CD4-positive, alpha-beta T cell (primary cell): ENCODE measurements at regions not wholly inside any gene's neighbourhood (a gene's known extent, or its start where the extent isn't known, plus 50 kb on each side); places are given as distances from the start of the nearest gene placed in this dataset.
"Not testable (repeated sequence)": the region's sequence is repeated elsewhere in the genome, so short reads cannot be mapped to it uniquely, and the experiment has no call there.

Experiments used
- ATAC-seq: fragments of 200-7000 bp; cut with Tn5 transposase; one replicate; pipeline ENCODE4 v1.10.0; 2022; ENCODE audit warnings: mild to moderate bottlenecking; ENCODE audit not compliant: poor library complexity
- CTCF ChIA-PET: fragments of 350-600 bp; sonication (Branson Sonifier 250); formaldehyde crosslinking; loops from one replicate; lab custom pipeline; 2021; ENCODE audit warnings: antibody characterized with exemption, inconsistent platforms; lab: Charles Lee
- POLR2A ChIA-PET: fragments of 350-600 bp; sonication (Branson Sonifier 250); formaldehyde crosslinking; loops from one replicate; lab custom pipeline; 2021; ENCODE audit warnings: antibody characterized with exemption, inconsistent platforms; lab: Charles Lee
- DNase-seq, 14 experiments: peaks; one replicate each; pipeline ENCODE4 v3.0.0-alpha.2; 2013 to 2020; ENCODE audit warnings: mixed read lengths in 2 of 14
- H3K27ac ChIP-seq, 2 donors: one replicate each; pipeline versions ENCODE4 v1.5.1 to v1.7.0; 2013; ENCODE audit warnings: low read length in 2 of 2, low read depth in 1 of 2, mild to moderate bottlenecking in 1 of 2
- H3K27me3 ChIP-seq, 2 experiments: 1 replicate in 1 of 2; 2 replicates in 1 of 2; pipeline versions ENCODE4 v1.6.1 to v1.7.0; 2013; ENCODE audit warnings: low read length in 2 of 2, control low read depth in 1 of 2, mild to moderate bottlenecking in 1 of 2, moderate library complexity in 1 of 2; ENCODE audit not compliant: insufficient read depth in 2 of 2, control insufficient read depth in 1 of 2
- H3K36me3 ChIP-seq: one replicate; pipeline ENCODE4 v1.6.1; 2013; ENCODE audit warnings: low read length, control low read depth; ENCODE audit not compliant: insufficient read depth
- H3K4me1 ChIP-seq: one replicate; pipeline ENCODE4 v1.6.1; 2013; ENCODE audit warnings: low read length, control low read depth; ENCODE audit not compliant: insufficient read depth
- H3K4me3 ChIP-seq: one replicate; pipeline ENCODE4 v1.5.1; 2013; ENCODE audit warnings: mild to moderate bottlenecking, low read length, moderate library complexity
- H3K9me3 ChIP-seq, 2 experiments: 1 replicate in 1 of 2; 2 replicates in 1 of 2; pipeline versions ENCODE4 v1.6.1 to v1.7.0; 2013; ENCODE audit warnings: low read length in 2 of 2, mild to moderate bottlenecking in 2 of 2, control low read depth in 1 of 2, moderate library complexity in 1 of 2; ENCODE audit not compliant: control insufficient read depth in 1 of 2, insufficient read depth in 1 of 2
- H3K27ac Mint-ChIP-seq: one replicate; pipeline ENCODE4 v1.8.0; 2020; ENCODE audit warnings: mixed read lengths
- H3K27me3 Mint-ChIP-seq: one replicate; pipeline ENCODE4 v1.8.0; 2021; ENCODE audit warnings: mixed read lengths
- H3K36me3 Mint-ChIP-seq: one replicate; pipeline ENCODE4 v1.8.0; 2021; ENCODE audit warnings: low read depth, mixed read lengths
- H3K4me1 Mint-ChIP-seq: one replicate; pipeline ENCODE4 v1.8.0; 2021; ENCODE audit warnings: low read depth, mixed read lengths
- H3K4me3 Mint-ChIP-seq: one replicate; pipeline ENCODE4 v1.8.0; 2020; ENCODE audit warnings: mild to moderate bottlenecking, mixed read lengths
- H3K9me3 Mint-ChIP-seq: one replicate; pipeline ENCODE4 v1.8.0; 2020; ENCODE audit warnings: mixed read lengths
- CTCF ChIP-seq: fragments of 200-600 bp; IDR thresholded peaks from one replicate; pipeline ENCODE4 v1.8.0; 2022; ENCODE audit warnings: antibody characterized with exemption, mild to moderate bottlenecking
- intact Hi-C, 2 experiments: fragments of 100-400 bp; cut with DNase I in 1 of 2; cut with micrococcal nuclease in 1 of 2; formaldehyde crosslinking; loops; one replicate each; pipeline versions ENCODE4 v1.15.1 to v1.9.0; 2023 to 2025; cut with DNase I, micrococcal nuclease

GRCh38 chr1:215022741-215023141 is 59.8 kb upstream of the KCNK2 start:
- Histone ChIP-seq H3K27me3 (no peaks in the 10 kb centered on the region), H3K9me3 (no peaks in the 10 kb centered on the region), H3K4me1 (no peaks in the 10 kb centered on the region), H3K36me3 (no peaks in the 10 kb centered on the region), H3K27ac (no peak overlapping the region), H3K4me3 (no peak overlapping the region)
- no peak for TF ChIP-seq CTCF
- no peak overlapping the region for H3K27ac Mint-ChIP-seq
- no peaks in the 10 kb centered on the region for H3K9me3 Mint-ChIP-seq
- DNase-seq, result no peak
- ChIA-PET CTCF (no interaction called here), POLR2A (no interaction called here)
- no peaks in the 10 kb centered on the region for H3K36me3 Mint-ChIP-seq
- H3K4me1 Mint-ChIP-seq, result no peaks in the 10 kb centered on the region
- H3K27me3 Mint-ChIP-seq, result no peaks in the 10 kb centered on the region
- ATAC-seq, result no peak
- H3K4me3 Mint-ChIP-seq, result no peak overlapping the region
- intact Hi-C loops, result no loop called here

GRCh38 chr1:215023155-215023832 is 59.2 kb upstream of the KCNK2 start:
- TF ChIP-seq CTCF, result no peak
- Mint-ChIP-seq H3K27ac (no peak overlapping the region), H3K9me3 (no peaks in the 10 kb centered on the region), H3K4me1 (no peaks in the 10 kb centered on the region), H3K27me3 (no peaks in the 10 kb centered on the region), H3K4me3 (no peak overlapping the region), H3K36me3 (no peaks in the 10 kb centered on the region)
- no peak overlapping the region for H3K4me3 ChIP-seq
- H3K27me3 ChIP-seq, result no peaks in the 10 kb centered on the region
- POLR2A ChIA-PET, result no interaction called here
- intact Hi-C loops, result no loop called here
- H3K9me3 ChIP-seq, result no peaks in the 10 kb centered on the region
- no peaks in the 10 kb centered on the region for H3K4me1 ChIP-seq
- CTCF ChIA-PET, result no interaction called here
- DNase-seq, result no peak
- H3K27ac ChIP-seq, result no peak overlapping the region
- no peak for ATAC-seq
- H3K36me3 ChIP-seq, result no peaks in the 10 kb centered on the region

GRCh38 chr1:215028954-215029353 is 53.6 kb upstream of the KCNK2 start:
- Mint-ChIP-seq H3K4me3 (no peak overlapping the region), H3K36me3 (no peaks in the 10 kb centered on the region), H3K4me1 (no peaks in the 10 kb centered on the region), H3K27me3 (peaks cover 3% of the 10 kb centered on the region), H3K9me3 (no peaks in the 10 kb centered on the region), H3K27ac (no peak overlapping the region)
- ATAC-seq (no peak), DNase-seq (no peak)
- Histone ChIP-seq H3K27ac (no peak overlapping the region), H3K9me3 (no peaks in the 10 kb centered on the region), H3K4me3 (no peak overlapping the region), H3K4me1 (no peaks in the 10 kb centered on the region), H3K36me3 (no peaks in the 10 kb centered on the region), H3K27me3 (no peaks in the 10 kb centered on the region)
- no peak for TF ChIP-seq CTCF
- intact Hi-C loops, result no loop called here
- ChIA-PET CTCF (no interaction called here), POLR2A (no interaction called here)

GRCh38 chr1:215030581-215030980 is 52.0 kb upstream of the KCNK2 start:
- H3K4me1 Mint-ChIP-seq, H3K36me3 Mint-ChIP-seq, H3K9me3 ChIP-seq, ATAC-seq, H3K27ac ChIP-seq, H3K27me3 Mint-ChIP-seq, H3K9me3 Mint-ChIP-seq, POLR2A ChIA-PET, H3K4me3 Mint-ChIP-seq, H3K27ac Mint-ChIP-seq, H3K27me3 ChIP-seq, H3K4me1 ChIP-seq, H3K36me3 ChIP-seq, intact Hi-C loops, DNase-seq, H3K4me3 ChIP-seq: not testable (repeated sequence)
- CTCF ChIA-PET, result interaction anchor here (0.7 kb wide), 1 partner anchor 228 kb away, joined by 3 read pairs; no protein-coding TSS in a partner anchor
